IPS-NIHi7 (cell line): ENCODE measurements at regions not wholly inside any gene's neighbourhood (a gene's known extent, or its start where the extent isn't known, plus 50 kb on each side); places are given as distances from the start of the nearest gene placed in this dataset.
A peak's percentile ranks its signal among the peaks of the same experiment; 100 is the strongest.

Experiments
- DNase-seq: peaks from one replicate; pipeline ENCODE4 v3.0.0; 2012; ENCODE audit warnings: mixed read lengths; ENCODE audit errors: extremely low spot score

DNA sequence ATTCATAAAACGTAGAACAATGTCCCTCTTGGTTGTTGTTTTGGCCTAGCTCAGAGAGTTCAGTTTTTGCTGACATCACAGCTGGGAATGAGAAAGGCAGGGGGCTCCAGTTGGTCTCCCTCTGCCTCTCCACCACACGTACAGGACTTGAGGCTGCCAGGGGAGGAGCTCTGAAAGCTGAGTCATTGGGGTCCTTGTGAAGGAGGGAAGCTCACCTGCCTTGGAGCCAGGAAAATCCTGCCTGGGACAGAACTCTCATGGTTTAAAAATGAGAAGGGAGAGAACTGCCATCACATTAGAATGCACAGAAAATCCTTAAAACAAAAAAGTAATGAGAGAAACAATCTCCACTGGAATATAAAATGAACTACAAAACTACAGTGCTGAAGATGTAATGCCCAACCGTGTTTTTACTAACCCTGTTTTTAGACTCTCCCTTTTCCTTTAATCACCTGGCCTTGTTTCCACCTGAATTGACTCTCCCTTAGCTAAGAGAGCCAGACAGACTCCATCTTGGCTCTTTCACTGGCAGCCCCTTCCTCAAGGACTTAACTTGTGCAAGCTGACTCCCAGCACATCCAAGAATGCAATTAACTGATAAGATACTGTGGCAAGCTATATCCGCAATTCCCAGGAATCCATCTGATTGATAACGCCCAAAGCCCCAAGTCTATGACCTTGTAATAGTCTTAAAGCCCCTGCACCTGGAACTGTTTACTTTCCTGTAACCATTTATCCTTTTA, 58.6 kb upstream of the TARP start:
- DNase-seq = peak; percentile 41

DNA sequence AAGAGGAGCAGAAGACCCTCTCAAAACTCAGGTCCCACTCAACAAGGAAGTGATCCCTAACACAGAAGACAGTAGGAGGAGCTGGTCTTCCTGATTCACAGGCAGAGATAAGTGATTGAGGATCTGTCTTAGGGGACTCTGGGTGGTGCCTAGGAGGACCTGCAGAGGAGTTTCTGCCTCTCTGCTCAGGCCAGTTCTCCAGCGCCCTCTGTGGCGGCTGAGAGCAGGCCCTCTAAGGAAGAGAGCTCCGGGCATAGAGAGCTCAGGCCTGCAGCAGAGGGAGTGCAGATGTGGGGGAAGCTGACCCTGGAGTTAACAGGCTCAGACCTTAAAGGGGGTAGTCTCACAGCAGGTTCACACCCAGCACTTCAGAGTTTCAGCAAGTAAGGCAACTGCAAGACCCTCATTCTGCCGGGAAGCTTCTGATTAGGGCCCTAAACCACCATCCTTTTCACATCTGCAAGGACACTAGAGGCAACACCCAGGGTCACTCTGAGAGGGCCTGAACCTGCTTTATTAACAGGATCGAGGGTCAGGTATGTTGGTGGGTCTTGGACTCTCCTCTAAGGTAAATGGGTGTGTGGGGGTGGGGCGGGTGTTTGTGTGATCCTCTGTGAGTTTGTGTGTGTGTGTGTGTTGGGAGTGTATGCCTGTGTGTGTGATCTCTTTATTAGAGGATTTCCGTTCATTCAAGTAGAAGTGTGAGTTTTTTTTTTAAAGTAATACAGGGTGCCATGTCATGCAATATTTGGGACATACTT, 57.6 kb upstream of the TARP start:
- DNase-seq = peak; percentile 80

GRCh38 chr7:38330039-38330438, 56.6 kb upstream of the TARP start:
- no peak for DNase-seq

DNA sequence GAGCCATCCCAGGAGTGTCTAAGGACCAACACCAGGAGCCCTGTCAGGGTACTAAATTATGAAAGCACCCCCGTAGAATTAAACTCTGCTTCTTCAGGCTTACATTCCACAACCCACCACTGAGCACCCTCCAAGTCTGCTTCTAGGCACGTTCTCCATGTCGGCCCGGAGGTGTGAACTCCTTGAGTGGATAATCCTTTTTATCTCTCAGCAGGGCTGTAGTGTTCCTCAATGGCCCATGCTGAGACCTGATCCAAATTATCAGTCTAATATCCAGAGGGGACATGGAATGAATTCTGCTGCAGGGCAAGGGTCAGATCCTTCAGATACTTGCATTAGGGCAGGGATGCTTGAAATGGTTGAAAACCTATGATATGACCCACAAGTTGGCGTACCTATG, 55.9 kb upstream of the TARP start:
- DNase-seq = no peak

GRCh38 chr7:38328814-38329213, 55.4 kb upstream of the TARP start:
- no peak for DNase-seq

DNA sequence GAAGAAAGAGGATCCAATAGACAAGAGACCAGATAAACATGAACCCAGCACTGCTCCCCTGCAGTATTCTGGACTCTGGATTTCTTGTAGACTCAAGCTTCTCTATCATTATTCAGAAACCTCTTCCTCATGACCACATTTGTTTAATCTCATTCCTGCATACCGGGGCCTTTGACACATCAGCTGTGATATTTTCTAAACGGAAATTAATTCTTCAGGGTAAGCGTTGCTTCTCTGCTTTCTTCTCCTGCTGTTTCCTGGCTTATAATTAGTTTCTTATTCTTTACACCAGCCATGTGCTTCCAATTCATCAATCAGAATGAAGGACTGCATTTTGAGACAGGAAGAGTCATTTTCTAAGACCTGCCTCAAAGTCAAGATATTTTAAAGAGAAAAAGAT, 54.2 kb upstream of the TARP start:
- DNase-seq = no peak
